ENCODE measurements at regions not wholly inside any gene's neighbourhood (a gene's known extent, or its start where the extent isn't known, plus 50 kb on each side); places are given as distances from the start of the nearest gene placed in this dataset.

GRCh38 chr2:221335219-221335752 lies 236.8 kb downstream of the EPHA4 start:
- Histone ChIP-seq H3K4me1 (no peaks in the 10 kb centered on the region), H3K27ac (no peak overlapping the region), H3K36me3 (no peaks in the 10 kb centered on the region), H3K9me3 (no peaks in the 10 kb centered on the region), H3K4me3 (no peak overlapping the region), H3K27me3 (no peaks in the 10 kb centered on the region)
- TF ChIP-seq POLR2A (IDR thresholded peaks at IDR 0.05) = no peak
- TF ChIP-seq CTCF (IDR thresholded peaks at IDR 0.05) = no peak
- WGBS, 2 donors = 73 to 79% methylated on average over 12 of the region's 12 CpGs
- intact Hi-C loops (cut with DNase I) = no loop called here
- no peak for DNase-seq

GRCh38 chr2:221336967-221337366 lies 235.1 kb downstream of the EPHA4 start:
- intact Hi-C loops (cut with DNase I) = no loop called here
- H3K4me3 ChIP-seq = no peak overlapping the region
- TF ChIP-seq CTCF (IDR thresholded peaks at IDR 0.05) (no peak), POLR2A (IDR thresholded peaks at IDR 0.05) (no peak)
- no peaks in the 10 kb centered on the region for H3K4me1 ChIP-seq
- H3K36me3 ChIP-seq = no peaks in the 10 kb centered on the region
- DNase-seq = no peak
- 80% methylated on average over 2 of the region's 2 CpGs for WGBS, 2 donors
- H3K9me3 ChIP-seq = no peaks in the 10 kb centered on the region
- H3K27ac ChIP-seq = no peak overlapping the region
- H3K27me3 ChIP-seq = no peaks in the 10 kb centered on the region

GRCh38 chr2:221337957-221338685 lies 234.0 kb downstream of the EPHA4 start:
- intact Hi-C loops (cut with DNase I) = no loop called here
- H3K36me3 ChIP-seq = no peaks in the 10 kb centered on the region

GRCh38 chr2:221342388-221342787 lies 229.7 kb downstream of the EPHA4 start:
- WGBS, 2 donors = 81 to 94% methylated on average over 8 of the region's 8 CpGs
- Histone ChIP-seq H3K4me1 (no peaks in the 10 kb centered on the region), H3K36me3 (no peaks in the 10 kb centered on the region), H3K27me3 (no peaks in the 10 kb centered on the region), H3K9me3 (no peaks in the 10 kb centered on the region), H3K27ac (no peak overlapping the region), H3K4me3 (no peak overlapping the region)
- no peak for DNase-seq
- TF ChIP-seq CTCF (IDR thresholded peaks at IDR 0.05) (no peak), POLR2A (IDR thresholded peaks at IDR 0.05) (no peak)
- intact Hi-C loops (cut with DNase I) = no loop called here

More at GRCh38 chr2:221337957-221338685, 234.0 kb downstream of the EPHA4 start:
- TF ChIP-seq POLR2A (IDR thresholded peaks at IDR 0.05) (no peak), CTCF (IDR thresholded peaks at IDR 0.05) (no peak)
- Histone ChIP-seq H3K27me3 (no peaks in the 10 kb centered on the region), H3K4me3 (no peak overlapping the region), H3K9me3 (no peaks in the 10 kb centered on the region), H3K4me1 (no peaks in the 10 kb centered on the region), H3K27ac (no peak overlapping the region)
- 83 to 85% methylated on average over 5 of the region's 5 CpGs for WGBS, 2 donors
- DNase-seq = no peak

GRCh38 chr2:221343524-221343923 lies 228.6 kb downstream of the EPHA4 start:
- no peak for DNase-seq
- no peak overlapping the region for H3K4me3 ChIP-seq
- no peak for TF ChIP-seq CTCF (IDR thresholded peaks at IDR 0.05)
- TF ChIP-seq POLR2A (IDR thresholded peaks at IDR 0.05) = no peak
- no peaks in the 10 kb centered on the region for H3K27me3 ChIP-seq
- no peak overlapping the region for H3K27ac ChIP-seq
- no peaks in the 10 kb centered on the region for H3K36me3 ChIP-seq
- intact Hi-C loops (cut with DNase I) = no loop called here
- H3K4me1 ChIP-seq = no peaks in the 10 kb centered on the region
- WGBS, 2 donors = 83 to 100% methylated on average over 1 of the region's 1 CpG
- no peaks in the 10 kb centered on the region for H3K9me3 ChIP-seq
